ENCODE measurements at regions not wholly inside any gene's neighbourhood (a gene's known extent, or its start where the extent isn't known, plus 50 kb on each side); places are given as distances from the start of the nearest gene placed in this dataset.
A peak's percentile ranks its signal among the peaks of the same experiment; 100 is the strongest.

DNA sequence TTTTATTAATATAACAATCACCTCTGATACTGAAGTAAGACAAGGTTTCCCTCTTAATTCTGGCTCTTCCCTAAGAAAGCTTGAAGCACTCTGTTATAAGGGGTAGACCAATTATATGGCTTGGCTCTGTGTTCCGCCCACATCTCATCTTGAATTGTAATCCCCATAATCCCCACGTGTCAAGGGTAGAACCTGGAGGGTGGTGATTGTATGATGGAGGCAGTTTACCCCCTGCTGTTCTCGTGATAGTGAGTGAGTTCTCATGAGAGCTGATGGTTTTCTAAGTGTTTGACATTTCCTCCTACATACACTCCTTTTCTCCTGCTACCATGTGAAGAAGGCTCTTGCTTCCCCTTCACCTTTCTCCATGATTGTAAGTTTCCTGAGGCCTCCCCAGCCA is 363.8 kb upstream of the PCDH20 start:
- Histone ChIP-seq H3K4me3 (no peak overlapping the region), H3K9me3 (ENCODE audit: low read depth, low read length) (no peaks in the 10 kb centered on the region), H3K27ac (peak overlapping the region; percentile 98; the same call in 1 of the 2 replicates), H3K36me3 (ENCODE audit: insufficient read depth, low read length) (no peaks in the 10 kb centered on the region), H3K9ac (ENCODE audit: insufficient read length) (no peak overlapping the region)
- no peak for DNase-seq (ENCODE audit: low read depth, low spot score)
- no peak for TF ChIP-seq POLR2AphosphoS5 (IDR thresholded peaks at IDR 0.05; ENCODE audit: borderline replicate concordance, low read depth, low read length)
- TF ChIP-seq FOXP2 (optimal IDR thresholded peaks at IDR 0.05; ENCODE audit: control extremely low read depth, extremely low read length, insufficient read depth) = no peak
- TF ChIP-seq EZH2 (IDR thresholded peaks at IDR 0.05) = no peak

DNA sequence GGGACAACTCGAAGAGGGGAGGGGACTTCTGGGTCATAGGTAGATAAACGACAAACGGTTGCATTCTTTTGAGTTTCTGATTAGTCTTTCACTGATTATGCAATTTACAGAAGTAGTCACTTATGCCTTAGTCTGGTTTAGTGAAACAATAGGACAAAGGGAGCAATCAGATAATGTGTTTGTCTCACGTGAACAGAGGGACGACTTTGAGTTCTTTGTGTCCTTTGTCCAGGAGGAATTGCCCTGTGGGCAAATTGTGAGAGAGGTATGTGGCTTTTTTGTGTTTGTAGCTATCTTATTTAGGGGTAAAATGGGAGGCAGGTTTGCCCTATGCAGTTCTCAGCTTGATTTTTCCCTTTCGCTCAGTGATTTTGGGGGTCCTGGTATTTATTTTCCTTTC is 362.9 kb upstream of the PCDH20 start:
- Histone ChIP-seq H3K36me3 (ENCODE audit: insufficient read depth, low read length) (no peaks in the 10 kb centered on the region), H3K27ac (peak overlapping the region; percentile 98), H3K9me3 (ENCODE audit: low read depth, low read length) (no peaks in the 10 kb centered on the region), H3K4me3 (peak overlapping the region; percentile 76), H3K9ac (ENCODE audit: insufficient read length) (peak overlapping the region; percentile 11)
- TF ChIP-seq EZH2 (IDR thresholded peaks at IDR 0.05) (no peak), POLR2AphosphoS5 (IDR thresholded peaks at IDR 0.05; ENCODE audit: borderline replicate concordance, low read depth, low read length) (no peak), FOXP2 (optimal IDR thresholded peaks at IDR 0.05; ENCODE audit: control extremely low read depth, extremely low read length, insufficient read depth) (no peak)
- no peak for DNase-seq (ENCODE audit: low read depth, low spot score)

DNA sequence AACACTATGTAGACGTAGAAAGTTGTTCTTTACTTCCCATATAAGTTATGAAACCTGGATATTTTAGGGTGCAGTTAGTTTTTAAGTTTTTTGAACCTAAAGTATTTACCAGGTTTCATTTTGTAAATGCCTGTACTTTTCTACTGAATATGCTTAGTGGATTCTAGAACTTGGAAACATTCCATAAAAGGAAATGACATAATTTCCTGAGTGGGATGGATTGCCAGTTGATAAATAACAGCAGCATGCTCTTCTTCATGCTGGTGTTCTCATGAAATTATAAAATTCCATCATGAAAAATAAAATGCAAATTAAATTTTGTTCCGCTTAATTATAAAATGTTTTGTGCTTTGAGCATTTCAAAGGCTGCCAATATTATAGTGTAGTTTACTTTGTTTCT is 362.2 kb upstream of the PCDH20 start:
- TF ChIP-seq EZH2 (IDR thresholded peaks at IDR 0.05) (no peak), FOXP2 (optimal IDR thresholded peaks at IDR 0.05; ENCODE audit: control extremely low read depth, extremely low read length, insufficient read depth) (peak; percentile 86), POLR2AphosphoS5 (IDR thresholded peaks at IDR 0.05; ENCODE audit: borderline replicate concordance, low read depth, low read length) (peak; percentile 54; the same call in 1 of the 2 replicates)
- Histone ChIP-seq H3K27ac (peak overlapping the region; percentile 98), H3K9me3 (ENCODE audit: low read depth, low read length) (no peaks in the 10 kb centered on the region), H3K36me3 (ENCODE audit: insufficient read depth, low read length) (no peaks in the 10 kb centered on the region), H3K9ac (ENCODE audit: insufficient read length) (peak overlapping the region; percentile 78), H3K4me3 (peak overlapping the region; percentile 76)
- DNase-seq (ENCODE audit: low read depth, low spot score) = peak; percentile 95

DNA sequence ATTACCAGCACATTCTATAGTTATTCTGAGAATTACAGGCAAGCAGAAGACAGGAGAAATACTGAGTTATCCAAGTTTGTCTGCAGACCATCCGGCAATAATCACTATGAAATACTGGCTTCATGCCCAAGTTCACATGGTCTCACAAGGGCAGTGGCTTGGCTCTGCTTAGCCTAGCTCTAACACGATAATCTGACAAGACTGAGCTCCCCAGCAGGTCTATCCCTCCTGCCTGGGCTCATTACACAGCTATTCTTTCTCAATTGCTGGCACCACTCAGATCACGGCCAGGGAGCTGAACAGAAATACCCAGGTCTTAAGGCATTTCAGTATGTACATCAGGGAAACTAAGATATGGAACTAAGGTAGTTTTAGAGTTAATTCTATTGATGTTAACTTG is 361.6 kb upstream of the PCDH20 start:
- Histone ChIP-seq H3K4me3 (peak overlapping the region; percentile 76), H3K36me3 (ENCODE audit: insufficient read depth, low read length) (no peaks in the 10 kb centered on the region), H3K9ac (ENCODE audit: insufficient read length) (peak overlapping the region; percentile 78), H3K9me3 (ENCODE audit: low read depth, low read length) (no peaks in the 10 kb centered on the region), H3K27ac (peak overlapping the region; percentile 98)
- DNase-seq (ENCODE audit: low read depth, low spot score) = no peak
- TF ChIP-seq EZH2 (IDR thresholded peaks at IDR 0.05) = no peak

DNA sequence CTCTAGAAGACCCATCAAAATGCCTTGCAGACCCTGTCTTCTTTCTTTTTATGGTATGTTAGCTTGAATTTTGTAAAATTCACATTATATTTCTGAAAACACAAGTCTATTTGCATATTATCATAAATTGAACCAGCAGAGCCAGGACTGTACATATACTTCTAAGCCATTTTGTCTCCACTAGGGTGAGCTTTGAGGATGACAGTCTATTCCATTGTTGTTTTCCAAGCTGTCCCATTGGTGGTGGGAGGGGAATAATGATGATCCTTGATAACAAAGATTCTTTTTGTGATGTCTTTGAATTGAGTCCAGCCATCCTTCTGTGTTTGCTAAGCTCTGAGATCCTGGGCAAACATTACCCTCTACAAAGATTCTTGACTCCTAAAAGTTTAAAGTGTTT is 359.3 kb upstream of the PCDH20 start:
- Histone ChIP-seq H3K4me3 (no peak overlapping the region), H3K36me3 (ENCODE audit: insufficient read depth, low read length) (no peaks in the 10 kb centered on the region), H3K9ac (ENCODE audit: insufficient read length) (no peak overlapping the region), H3K9me3 (ENCODE audit: low read depth, low read length) (no peaks in the 10 kb centered on the region), H3K27ac (no peak overlapping the region)
- TF ChIP-seq POLR2AphosphoS5 (IDR thresholded peaks at IDR 0.05; ENCODE audit: borderline replicate concordance, low read depth, low read length) (no peak), EZH2 (IDR thresholded peaks at IDR 0.05) (no peak), FOXP2 (optimal IDR thresholded peaks at IDR 0.05; ENCODE audit: control extremely low read depth, extremely low read length, insufficient read depth) (no peak)
- DNase-seq (ENCODE audit: low read depth, low spot score) = no peak

DNA sequence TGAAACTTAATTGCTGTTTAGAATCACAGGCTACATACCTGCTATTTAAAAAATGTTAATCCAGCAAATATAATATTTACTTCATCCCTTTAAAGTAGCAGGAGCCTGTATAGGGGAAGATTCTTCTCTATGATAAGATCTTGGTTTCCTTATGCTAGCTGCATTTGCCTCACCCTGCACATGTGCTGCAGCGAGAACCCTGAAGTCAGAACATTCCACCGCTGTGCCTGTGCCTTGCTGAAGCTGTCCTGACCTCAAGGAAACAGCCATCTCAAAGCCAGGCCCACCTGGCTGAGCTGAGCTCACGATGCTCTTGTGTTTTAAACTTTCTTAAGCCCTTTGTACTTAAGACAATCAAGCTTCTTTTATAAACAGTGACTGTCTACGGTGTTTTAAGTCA is 355.0 kb upstream of the PCDH20 start:
- peak overlapping the region; percentile 10; the same call in 1 of the 2 replicates for H3K27ac ChIP-seq
- no peak overlapping the region for H3K4me3 ChIP-seq
- no peak for TF ChIP-seq POLR2AphosphoS5 (IDR thresholded peaks at IDR 0.05; ENCODE audit: borderline replicate concordance, low read depth, low read length)
- no peak for TF ChIP-seq FOXP2 (optimal IDR thresholded peaks at IDR 0.05; ENCODE audit: control extremely low read depth, extremely low read length, insufficient read depth)
- TF ChIP-seq EZH2 (IDR thresholded peaks at IDR 0.05) = no peak

DNA sequence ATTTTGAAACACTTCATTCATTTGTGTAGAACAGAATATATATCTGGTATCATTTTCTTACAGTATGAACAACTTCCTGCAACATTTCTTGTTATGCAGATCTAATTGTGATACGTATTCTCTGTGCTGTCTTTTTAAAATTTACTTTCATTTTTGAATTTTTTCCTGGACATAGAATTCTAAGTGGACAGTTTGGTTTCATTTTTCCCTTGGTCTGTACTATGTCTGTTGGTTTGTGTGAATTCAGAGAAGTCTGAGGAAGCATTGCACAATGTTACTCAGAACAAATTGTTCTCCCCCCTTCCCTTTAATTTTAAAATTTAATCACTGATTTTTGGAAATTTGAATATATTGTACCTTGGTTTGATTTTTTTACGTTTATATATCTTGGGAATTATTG is 352.5 kb upstream of the PCDH20 start:
- TF ChIP-seq POLR2AphosphoS5 (IDR thresholded peaks at IDR 0.05; ENCODE audit: borderline replicate concordance, low read depth, low read length) = no peak
- TF ChIP-seq EZH2 (IDR thresholded peaks at IDR 0.05) = no peak
- TF ChIP-seq FOXP2 (optimal IDR thresholded peaks at IDR 0.05; ENCODE audit: control extremely low read depth, extremely low read length, insufficient read depth) = no peak
- Histone ChIP-seq H3K4me3 (no peak overlapping the region), H3K9me3 (ENCODE audit: low read depth, low read length) (peaks cover 3% of the 10 kb centered on the region; the same call in 1 of the 2 replicates), H3K27ac (no peak overlapping the region), H3K9ac (ENCODE audit: insufficient read length) (no peak overlapping the region), H3K36me3 (ENCODE audit: insufficient read depth, low read length) (no peaks in the 10 kb centered on the region)
- no peak for DNase-seq (ENCODE audit: low read depth, low spot score)

More for the DNA sequence above, 355.0 kb upstream of the PCDH20 start:
- DNase-seq (ENCODE audit: low read depth, low spot score) = no peak
- Histone ChIP-seq H3K36me3 (ENCODE audit: insufficient read depth, low read length) (no peaks in the 10 kb centered on the region), H3K9me3 (ENCODE audit: low read depth, low read length) (peaks cover 3% of the 10 kb centered on the region; the same call in 1 of the 2 replicates), H3K9ac (ENCODE audit: insufficient read length) (no peak overlapping the region)

DNA sequence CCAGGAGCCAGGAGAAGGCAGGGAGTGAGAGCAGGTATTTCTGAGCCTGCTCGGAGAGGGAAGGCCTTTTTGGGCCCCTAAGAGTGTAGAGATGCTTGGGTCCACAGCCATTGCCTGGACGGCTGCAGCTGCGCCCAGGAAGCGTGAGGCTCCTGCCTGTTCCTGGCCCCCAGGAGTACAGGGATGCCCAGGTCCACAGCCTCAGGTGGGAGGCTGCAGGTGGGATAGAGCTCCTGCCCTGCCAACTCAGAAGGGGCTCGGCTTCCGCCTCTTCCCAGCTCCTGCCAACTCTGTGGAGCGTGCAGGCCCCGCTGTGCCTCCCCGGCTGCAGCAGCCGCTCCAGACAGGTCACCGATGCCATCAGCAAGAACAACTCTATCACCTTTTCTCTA is 351.0 kb upstream of the PCDH20 start:
- no peak overlapping the region for H3K9ac ChIP-seq (ENCODE audit: insufficient read length)
- peaks cover 3% of the 10 kb centered on the region; the same call in 1 of the 2 replicates for H3K9me3 ChIP-seq (ENCODE audit: low read depth, low read length)
- no peaks in the 10 kb centered on the region for H3K36me3 ChIP-seq (ENCODE audit: insufficient read depth, low read length)
- TF ChIP-seq POLR2AphosphoS5 (IDR thresholded peaks at IDR 0.05; ENCODE audit: borderline replicate concordance, low read depth, low read length) (no peak), EZH2 (IDR thresholded peaks at IDR 0.05) (no peak), FOXP2 (optimal IDR thresholded peaks at IDR 0.05; ENCODE audit: control extremely low read depth, extremely low read length, insufficient read depth) (no peak)
- no peak overlapping the region for H3K4me3 ChIP-seq
- no peak overlapping the region for H3K27ac ChIP-seq
- DNase-seq (ENCODE audit: low read depth, low spot score) = no peak

DNA sequence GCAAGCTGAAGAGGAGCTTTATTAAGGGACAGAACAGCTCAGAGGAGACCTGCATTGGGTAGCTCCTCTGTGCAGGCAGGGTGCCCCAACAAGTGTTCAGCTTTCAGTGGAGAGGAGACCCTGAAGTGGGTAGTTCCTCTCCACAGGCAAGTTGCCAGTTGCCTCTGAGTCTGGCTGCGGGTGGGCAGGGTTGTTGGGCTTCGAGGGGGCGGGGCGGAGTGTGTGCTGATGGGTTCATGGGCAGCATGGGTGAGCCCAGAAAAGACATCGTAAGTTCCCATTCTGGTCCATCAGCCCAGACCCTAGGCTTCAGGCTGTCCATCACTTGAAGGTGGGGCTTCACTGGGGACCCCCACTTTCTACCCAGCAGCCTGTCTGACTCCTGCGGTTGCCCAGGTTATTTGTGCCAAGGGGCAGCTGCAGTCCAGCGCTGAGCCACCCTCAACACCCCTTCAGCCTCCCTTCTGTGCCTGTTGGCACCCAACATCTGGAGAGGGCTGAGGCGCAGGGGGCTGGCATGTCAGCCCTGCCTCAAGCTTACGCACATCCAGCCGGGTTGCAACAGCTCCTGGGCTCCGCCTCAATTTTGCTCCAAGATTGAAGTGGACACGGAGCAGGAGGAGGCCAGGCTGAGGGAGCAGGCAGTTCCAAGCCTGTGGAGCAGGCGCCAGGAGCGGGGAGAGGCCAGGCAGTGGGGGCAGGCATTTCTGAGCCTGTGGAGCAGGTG is 350.5 kb upstream of the PCDH20 start:
- no peak overlapping the region for H3K4me3 ChIP-seq
- no peak overlapping the region for H3K27ac ChIP-seq
- no peaks in the 10 kb centered on the region for H3K36me3 ChIP-seq (ENCODE audit: insufficient read depth, low read length)
- no peak overlapping the region for H3K9ac ChIP-seq (ENCODE audit: insufficient read length)
- peaks cover 3% of the 10 kb centered on the region; the same call in 1 of the 2 replicates for H3K9me3 ChIP-seq (ENCODE audit: low read depth, low read length)
- DNase-seq (ENCODE audit: low read depth, low spot score) = no peak
- TF ChIP-seq POLR2AphosphoS5 (IDR thresholded peaks at IDR 0.05; ENCODE audit: borderline replicate concordance, low read depth, low read length) = no peak
- TF ChIP-seq FOXP2 (optimal IDR thresholded peaks at IDR 0.05; ENCODE audit: control extremely low read depth, extremely low read length, insufficient read depth) = no peak
- no peak for TF ChIP-seq EZH2 (IDR thresholded peaks at IDR 0.05)
